ENCODE measurements at regions not wholly inside any gene's neighbourhood (a gene's known extent, or its start where the extent isn't known, plus 50 kb on each side); places are given as distances from the start of the nearest gene placed in this dataset.

DNA sequence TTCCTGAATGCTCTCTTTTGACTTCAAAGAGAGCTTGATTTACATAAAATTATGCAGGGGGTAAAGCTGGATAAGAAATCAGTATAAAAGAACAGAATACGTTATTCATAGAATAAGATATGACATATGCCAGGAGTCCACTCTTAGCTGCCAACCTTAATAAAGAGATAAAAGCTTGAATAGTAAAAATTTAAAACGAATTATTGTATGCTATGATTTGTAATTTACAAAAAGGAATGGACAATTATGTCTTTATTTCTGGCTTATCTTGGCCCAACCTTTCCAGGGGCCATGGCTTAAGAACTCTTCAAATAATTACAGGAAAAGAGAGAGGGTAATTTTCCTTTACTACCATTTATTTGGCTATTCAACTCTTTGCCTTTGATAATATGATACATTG lies 192.2 kb upstream of the ITM2A start:
- H3K9me3 ChIP-seq (ENCODE audit: low read depth) = no peaks in the 10 kb centered on the region
- no peaks in the 10 kb centered on the region for H4K20me1 ChIP-seq (ENCODE audit: insufficient read depth, poor library complexity, severe bottlenecking)
- H3K36me3 ChIP-seq (replicated peaks; ENCODE audit: insufficient read depth, low read depth) = no peaks in the 10 kb centered on the region
- TF ChIP-seq EZH2 (IDR thresholded peaks at IDR 0.05; ENCODE audit: borderline replicate concordance) = no peak
- TF ChIP-seq EZH2phosphoT487 (IDR thresholded peaks at IDR 0.05; ENCODE audit: low read depth, severe bottlenecking, unreplicated experiment) = no peak
- no peak for TF ChIP-seq CTCF (IDR thresholded peaks at IDR 0.05; ENCODE audit: poor library complexity)
- H3K9me2 ChIP-seq (replicated peaks; ENCODE audit: insufficient read depth) = no peaks in the 10 kb centered on the region
- H3K27ac ChIP-seq = no peak overlapping the region
- DNase-seq (ENCODE audit: low spot score) = no peak
- H3K27me3 ChIP-seq = no peaks in the 10 kb centered on the region
- 30% methylated on average over 2 of the region's 2 CpGs for WGBS (ENCODE audit: low lambda C conversion rate, missing lambda C conversion rate)
- H2AFZ ChIP-seq = no peak overlapping the region
- H3K79me2 ChIP-seq = no peaks in the 10 kb centered on the region
- H3K4me2 ChIP-seq = no peak overlapping the region
- no peak overlapping the region for H3K4me3 ChIP-seq
- no peaks in the 10 kb centered on the region for H3K4me1 ChIP-seq (ENCODE audit: insufficient read depth)

- Histone ChIP-seq H3K4me2 (no peak overlapping the region), H3K27me3 (no peaks in the 10 kb centered on the region), H3K9me3 (ENCODE audit: low read depth) (no peaks in the 10 kb centered on the region), H2AFZ (no peak overlapping the region), H4K20me1 (ENCODE audit: insufficient read depth, poor library complexity, severe bottlenecking) (no peaks in the 10 kb centered on the region), H3K36me3 (replicated peaks; ENCODE audit: insufficient read depth, low read depth) (no peaks in the 10 kb centered on the region), H3K4me3 (no peak overlapping the region), H3K4me1 (ENCODE audit: insufficient read depth) (no peaks in the 10 kb centered on the region), H3K79me2 (no peaks in the 10 kb centered on the region), H3K27ac (no peak overlapping the region), H3K9me2 (replicated peaks; ENCODE audit: insufficient read depth) (no peaks in the 10 kb centered on the region)
- TF ChIP-seq EZH2phosphoT487 (IDR thresholded peaks at IDR 0.05; ENCODE audit: low read depth, severe bottlenecking, unreplicated experiment) = no peak
- no peak for TF ChIP-seq CTCF (IDR thresholded peaks at IDR 0.05; ENCODE audit: poor library complexity)
- no peak for TF ChIP-seq EZH2 (IDR thresholded peaks at IDR 0.05; ENCODE audit: borderline replicate concordance)
- DNase-seq (ENCODE audit: low spot score) = no peak
Observed at GRCh38 chrX:79557212-79557611, 190.1 kb upstream of the ITM2A start.

GRCh38 chrX:79556800-79557199 lies 189.7 kb upstream of the ITM2A start:
- 19% methylated on average over 2 of the region's 2 CpGs for WGBS (ENCODE audit: low lambda C conversion rate, missing lambda C conversion rate)
- H3K9me3 ChIP-seq (ENCODE audit: low read depth) = no peaks in the 10 kb centered on the region
- no peaks in the 10 kb centered on the region for H3K27me3 ChIP-seq
- no peaks in the 10 kb centered on the region for H3K4me1 ChIP-seq (ENCODE audit: insufficient read depth)
- H3K9me2 ChIP-seq (replicated peaks; ENCODE audit: insufficient read depth) = no peaks in the 10 kb centered on the region
- TF ChIP-seq CTCF (IDR thresholded peaks at IDR 0.05; ENCODE audit: poor library complexity) (no peak), EZH2 (IDR thresholded peaks at IDR 0.05; ENCODE audit: borderline replicate concordance) (no peak), EZH2phosphoT487 (IDR thresholded peaks at IDR 0.05; ENCODE audit: low read depth, severe bottlenecking, unreplicated experiment) (no peak)
- no peak overlapping the region for H3K4me2 ChIP-seq
- H3K4me3 ChIP-seq = no peak overlapping the region
- H3K36me3 ChIP-seq (replicated peaks; ENCODE audit: insufficient read depth, low read depth) = no peaks in the 10 kb centered on the region
- H2AFZ ChIP-seq = no peak overlapping the region
- no peak overlapping the region for H3K27ac ChIP-seq
- no peaks in the 10 kb centered on the region for H4K20me1 ChIP-seq (ENCODE audit: insufficient read depth, poor library complexity, severe bottlenecking)
- no peak for DNase-seq (ENCODE audit: low spot score)
- no peaks in the 10 kb centered on the region for H3K79me2 ChIP-seq

Data from hepatocyte (in vitro differentiated cells).